Fibroblast of lung (primary cell): ENCODE measurements at regions not wholly inside any gene's neighbourhood (a gene's known extent, or its start where the extent isn't known, plus 50 kb on each side); places are given as distances from the start of the nearest gene placed in this dataset.
"Not testable (repeated sequence)": the region's sequence is repeated elsewhere in the genome, so short reads cannot be mapped to it uniquely, and the experiment has no call there.

ENCODE experiments used
- CTCF ChIP-seq, 2 donors: IDR thresholded peaks in 1 of 2; conservative IDR thresholded peaks in 1 of 2; 1 replicate in 1 of 2; 2 replicates in 1 of 2; pipeline ENCODE4 v1.5.1; 2011 to 2012; ENCODE audit warnings: low read length in 2 of 2, control low read depth in 1 of 2, inconsistent platforms in 1 of 2, low read depth in 1 of 2, mild to moderate bottlenecking in 1 of 2
- EZH2 ChIP-seq: IDR thresholded peaks from 2 replicates; pipeline ENCODE4 v1.5.1; 2012; ENCODE audit warnings: low read length, control low read depth, mild to moderate bottlenecking; ENCODE audit errors: missing control alignments

- TF ChIP-seq CTCF (conservative IDR thresholded peaks at IDR 0.05 in 1 of 2, IDR thresholded peaks at IDR 0.05 in 1 of 2; ENCODE audit: low read depth in 1 of 2, low read length in 2 of 2); EZH2: not testable (repeated sequence)
These were observed 54.4 kb downstream of the NPIPB11 start for GRCh38 chr16:29351970-29352616.
